DOHH2 (cell line): ENCODE measurements at regions not wholly inside any gene's neighbourhood (a gene's known extent, or its start where the extent isn't known, plus 50 kb on each side); places are given as distances from the start of the nearest gene placed in this dataset.

Experiments used
- H3F3A ChIP-seq: fragments of 200-600 bp; sonication (generic), shearing (Covaris generic); 2 replicates; pipeline ENCODE4 v1.6.0; 2016; ENCODE audit warnings: antibody characterized with exemption, mild to moderate bottlenecking; ENCODE audit not compliant: control insufficient read depth, insufficient read depth
- H3K27ac ChIP-seq: fragments of 200-600 bp; sonication (generic); 2 replicates; pipeline ENCODE4 v1.5.1; 2014; ENCODE audit warnings: low read depth, mild to moderate bottlenecking, low read length, moderate library complexity
- H3K27me3 ChIP-seq: fragments of 200-600 bp; sonication (generic); 2 replicates; pipeline ENCODE4 v1.6.1; 2014; ENCODE audit warnings: mild to moderate bottlenecking, low read length, mixed read lengths; ENCODE audit not compliant: control insufficient read depth
- H3K36me3 ChIP-seq: fragments of 200-600 bp; sonication (generic); 2 replicates; pipeline ENCODE4 v1.6.1; 2014; ENCODE audit warnings: mild to moderate bottlenecking, low read length, moderate library complexity, mixed read lengths; ENCODE audit not compliant: control insufficient read depth
- H3K4me1 ChIP-seq: fragments of 200-600 bp; sonication (generic); 2 replicates; pipeline ENCODE4 v1.6.1; 2014; ENCODE audit warnings: mild to moderate bottlenecking, low read length, mixed read lengths; ENCODE audit not compliant: control insufficient read depth
- H3K4me2 ChIP-seq: fragments of 200-600 bp; sonication (generic); 2 replicates; pipeline ENCODE4 v1.6.0; 2014; ENCODE audit warnings: mild to moderate bottlenecking, low read length, moderate library complexity
- H3K4me3 ChIP-seq: fragments of 200-600 bp; sonication (generic); 2 replicates; pipeline ENCODE4 v1.5.1; 2014; ENCODE audit warnings: mild to moderate bottlenecking, low read length, mixed read lengths
- H3K79me2 ChIP-seq: fragments of 200-600 bp; sonication (generic); 2 replicates; pipeline ENCODE4 v1.6.1; 2014; ENCODE audit warnings: mild to moderate bottlenecking, low read length, mixed read lengths; ENCODE audit not compliant: control insufficient read depth
- H3K9me2 ChIP-seq: fragments of 200-600 bp; sonication (generic); replicated peaks from 2 replicates; pipeline ENCODE4 v1.6.1; 2014; ENCODE audit warnings: mild to moderate bottlenecking, low read length, mixed read lengths; ENCODE audit not compliant: control insufficient read depth
- H3K9me3 ChIP-seq: fragments of 200-600 bp; sonication (generic); 2 replicates; pipeline ENCODE4 v1.6.1; 2014; ENCODE audit warnings: antibody characterized with exemption, low read length, mixed read lengths; ENCODE audit not compliant: control insufficient read depth, insufficient read depth
- H4K20me1 ChIP-seq: fragments of 200-600 bp; sonication (generic); 2 replicates; pipeline ENCODE4 v1.6.0; 2014; ENCODE audit warnings: low read depth, mild to moderate bottlenecking, antibody characterized with exemption, low read length, moderate library complexity; ENCODE audit not compliant: control insufficient read depth, insufficient read depth
- EZH2phosphoT487 ChIP-seq: fragments of 200-600 bp; sonication (generic); IDR thresholded peaks from 2 replicates; pipeline ENCODE4 v1.6.1; 2017; ENCODE audit warnings: borderline replicate concordance, mild to moderate bottlenecking, antibody characterized with exemption, low read length, moderate library complexity, mixed read lengths
- TF ChIP-seq, protein P1 (sequence below): fragments of 200-600 bp; sonication (generic); IDR thresholded peaks from one replicate; pipeline ENCODE4 v1.5.1; 2014; ENCODE audit warnings: antibody characterized with exemption, mild to moderate bottlenecking, low read depth, low read length; ENCODE audit not compliant: poor library complexity, severe bottlenecking

DNA sequence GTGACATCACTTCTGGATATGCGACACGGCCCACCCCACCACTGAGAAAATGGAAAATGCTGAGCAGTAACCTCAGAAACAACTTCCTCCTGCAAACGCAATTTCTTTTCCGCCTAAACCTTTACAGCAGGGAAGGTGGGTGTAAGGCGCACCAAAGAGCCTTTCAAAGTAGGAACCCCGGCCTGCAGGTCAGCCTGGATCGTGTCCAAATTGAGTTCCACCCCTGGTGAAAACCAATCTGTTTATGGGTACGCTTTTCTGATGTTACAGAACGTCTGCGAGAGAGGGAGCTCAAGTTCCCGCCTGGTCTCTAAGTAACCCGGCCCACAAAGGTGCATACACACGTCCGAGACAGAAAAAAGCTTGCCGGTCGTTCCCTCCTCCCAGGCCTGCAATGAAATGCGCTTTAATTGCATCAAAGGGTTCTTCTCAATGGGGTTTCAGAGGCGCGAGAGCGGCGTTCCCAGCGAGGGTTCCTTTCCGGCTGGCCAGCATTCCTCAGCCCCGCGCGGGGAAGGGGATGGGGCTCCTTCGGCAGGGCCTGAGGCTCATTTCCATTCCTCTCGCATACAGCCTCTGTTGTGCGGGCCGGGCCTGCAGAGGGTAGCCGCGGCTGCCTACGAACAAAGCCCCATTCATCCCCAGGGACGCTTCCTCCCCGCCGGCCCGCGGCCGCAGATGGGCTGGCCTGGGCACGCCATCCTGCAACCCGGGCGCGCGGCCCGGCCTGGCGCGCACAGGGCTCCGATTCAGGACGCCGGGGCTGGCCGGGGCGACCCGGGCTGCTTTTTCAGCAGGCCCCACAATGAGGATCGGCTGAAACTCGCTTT, 138.1 kb downstream of the TMCO5A start:
- peaks cover 79% of the 10 kb centered on the region for H3K4me1 ChIP-seq
- no peaks in the 10 kb centered on the region for H4K20me1 ChIP-seq

DNA sequence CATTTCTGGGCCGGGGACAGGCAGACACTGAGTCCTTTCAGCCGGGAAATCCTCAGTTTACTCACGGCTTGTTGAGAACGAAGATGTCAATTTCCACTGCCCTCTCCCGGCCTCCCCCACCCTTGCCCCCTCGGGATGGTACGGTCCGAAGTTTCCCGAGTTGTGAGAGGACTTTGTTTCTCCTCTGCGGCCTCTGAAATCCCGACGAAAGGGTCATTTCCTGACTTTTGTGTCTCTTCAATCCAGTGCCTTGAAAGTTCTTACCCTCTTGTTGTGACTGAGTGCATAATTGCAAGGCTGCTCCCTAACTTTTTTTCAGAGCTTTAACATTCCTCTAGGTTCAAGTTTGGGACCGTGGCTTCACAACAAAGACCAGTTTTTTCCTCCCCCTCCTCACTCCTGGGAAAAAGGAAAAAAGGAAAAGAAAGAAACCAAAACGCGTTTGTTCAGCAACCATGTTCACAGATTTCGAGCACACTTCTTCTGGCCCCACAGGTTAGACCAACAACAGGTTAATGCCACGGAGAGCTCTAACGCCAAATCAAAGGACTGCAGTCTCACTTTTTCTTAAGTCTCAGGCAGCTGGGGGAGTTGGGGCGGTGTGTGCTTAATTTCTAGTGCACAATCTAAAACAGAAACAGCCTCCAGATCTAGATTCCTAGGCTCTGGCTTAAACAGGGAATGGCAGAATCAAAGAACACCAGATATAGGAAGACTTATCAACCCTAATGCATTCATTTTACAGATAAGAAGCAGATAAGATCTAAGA, 138.9 kb downstream of the TMCO5A start:
- peaks cover 87% of the 10 kb centered on the region for H3K4me1 ChIP-seq
- peak overlapping the region; percentile 95 for H3K4me2 ChIP-seq

More for the DNA sequence above, 138.1 kb downstream of the TMCO5A start:
- H3K36me3 ChIP-seq: 0 out of 2 replicates have a peak, but pooled peaks cover 4% of the 10 kb centered on the region
- TF ChIP-seq, protein P1, sequence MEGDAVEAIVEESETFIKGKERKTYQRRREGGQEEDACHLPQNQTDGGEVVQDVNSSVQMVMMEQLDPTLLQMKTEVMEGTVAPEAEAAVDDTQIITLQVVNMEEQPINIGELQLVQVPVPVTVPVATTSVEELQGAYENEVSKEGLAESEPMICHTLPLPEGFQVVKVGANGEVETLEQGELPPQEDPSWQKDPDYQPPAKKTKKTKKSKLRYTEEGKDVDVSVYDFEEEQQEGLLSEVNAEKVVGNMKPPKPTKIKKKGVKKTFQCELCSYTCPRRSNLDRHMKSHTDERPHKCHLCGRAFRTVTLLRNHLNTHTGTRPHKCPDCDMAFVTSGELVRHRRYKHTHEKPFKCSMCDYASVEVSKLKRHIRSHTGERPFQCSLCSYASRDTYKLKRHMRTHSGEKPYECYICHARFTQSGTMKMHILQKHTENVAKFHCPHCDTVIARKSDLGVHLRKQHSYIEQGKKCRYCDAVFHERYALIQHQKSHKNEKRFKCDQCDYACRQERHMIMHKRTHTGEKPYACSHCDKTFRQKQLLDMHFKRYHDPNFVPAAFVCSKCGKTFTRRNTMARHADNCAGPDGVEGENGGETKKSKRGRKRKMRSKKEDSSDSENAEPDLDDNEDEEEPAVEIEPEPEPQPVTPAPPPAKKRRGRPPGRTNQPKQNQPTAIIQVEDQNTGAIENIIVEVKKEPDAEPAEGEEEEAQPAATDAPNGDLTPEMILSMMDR: peak; percentile 33
- no peak for TF ChIP-seq EZH2phosphoT487
- peak overlapping the region; percentile 38 for H3K27ac ChIP-seq
- no peaks in the 10 kb centered on the region for H3K9me2 ChIP-seq
- no peaks in the 10 kb centered on the region for H3K9me3 ChIP-seq
- no peaks in the 10 kb centered on the region for H3K79me2 ChIP-seq
- H3K4me3 ChIP-seq: peak overlapping the region; percentile 74
- H3K27me3 ChIP-seq: peaks cover 17% of the 10 kb centered on the region
- H3K4me2 ChIP-seq: peak overlapping the region; percentile 95
- peaks cover 7% of the 10 kb centered on the region for H3F3A ChIP-seq

DNA sequence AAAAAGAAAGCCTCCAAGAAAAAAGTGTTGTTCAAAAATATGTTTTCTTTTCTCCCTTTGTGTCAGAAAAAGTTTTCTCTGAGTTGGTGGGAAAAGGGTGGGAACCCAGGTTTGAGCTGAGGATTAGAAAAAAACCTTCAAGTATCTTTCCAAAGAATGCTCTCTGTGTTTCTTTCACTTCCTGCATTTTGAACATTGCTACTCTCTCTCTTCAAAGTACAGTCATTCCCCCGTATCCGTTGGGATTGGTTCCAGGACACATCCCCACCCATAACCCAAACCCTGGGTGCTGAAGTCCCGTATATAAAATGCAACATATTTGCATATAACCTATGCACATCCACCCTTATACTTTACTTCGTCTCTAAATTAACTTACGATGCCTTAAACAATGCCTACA, 139.6 kb downstream of the TMCO5A start:
- H3K4me3 ChIP-seq: no peak overlapping the region
- H3K27ac ChIP-seq: no peak overlapping the region
- H3K4me2 ChIP-seq: peak overlapping the region; percentile 95; the same call in 1 of the 2 replicates
- H3K27me3 ChIP-seq: peaks cover 17% of the 10 kb centered on the region
- H3K79me2 ChIP-seq: no peaks in the 10 kb centered on the region
- TF ChIP-seq, protein P1: no peak
- no peak for TF ChIP-seq EZH2phosphoT487
- H4K20me1 ChIP-seq: no peaks in the 10 kb centered on the region
- H3K4me1 ChIP-seq: peaks cover 88% of the 10 kb centered on the region
- no peaks in the 10 kb centered on the region for H3K9me3 ChIP-seq
- H3K9me2 ChIP-seq: no peaks in the 10 kb centered on the region
- peaks cover 7% of the 10 kb centered on the region for H3F3A ChIP-seq
- 0 out of 2 replicates have a peak, but pooled peaks cover 5% of the 10 kb centered on the region for H3K36me3 ChIP-seq

More for the DNA sequence above, 138.9 kb downstream of the TMCO5A start:
- Histone ChIP-seq H3K9me2 (no peaks in the 10 kb centered on the region), H3K36me3 (0 out of 2 replicates have a peak, but pooled peaks cover 5% of the 10 kb centered on the region), H3K4me3 (peak overlapping the region; percentile 74), H3K27me3 (peaks cover 17% of the 10 kb centered on the region), H3F3A (peaks cover 7% of the 10 kb centered on the region), H3K79me2 (no peaks in the 10 kb centered on the region), H4K20me1 (no peaks in the 10 kb centered on the region), H3K9me3 (no peaks in the 10 kb centered on the region), H3K27ac (peak overlapping the region; percentile 38)
- no peak; the same call in 1 of the 2 replicates for TF ChIP-seq EZH2phosphoT487
- TF ChIP-seq, protein P1: no peak
